ENCODE measurements at regions not wholly inside any gene's neighbourhood (a gene's known extent, or its start where the extent isn't known, plus 50 kb on each side); places are given as distances from the start of the nearest gene placed in this dataset.

- TF ChIP-seq EZH2 (IDR thresholded peaks at IDR 0.05; ENCODE audit: borderline replicate concordance, insufficient read depth, low read depth, low read length, poor library complexity, severe bottlenecking) (no peak), CTCF (IDR thresholded peaks at IDR 0.05) (no peak)
These were observed 181.8 kb upstream of the PFKP start for GRCh38 chr10:2885288-2886278.

Measured in B cell (primary cell).